ENCODE measurements at regions not wholly inside any gene's neighbourhood (a gene's known extent, or its start where the extent isn't known, plus 50 kb on each side); places are given as distances from the start of the nearest gene placed in this dataset.

- no peak for TF ChIP-seq USF2 (IDR thresholded peaks at IDR 0.05; ENCODE audit: borderline replicate concordance, low read depth, low read length)
- TF ChIP-seq CTCF (IDR thresholded peaks at IDR 0.05) = no peak
- TF ChIP-seq GATA2 (CRISPR knock-in tag; IDR thresholded peaks at IDR 0.05) = no peak
- no peak for TF ChIP-seq POLR2AphosphoS5 (IDR thresholded peaks at IDR 0.05; ENCODE audit: low read depth, low read length)
- no peak for TF ChIP-seq YY1 (IDR thresholded peaks at IDR 0.05; ENCODE audit: low read depth)
- no peak for TF ChIP-seq EP300 (IDR thresholded peaks at IDR 0.05; ENCODE audit: borderline replicate concordance in 1 of 2, low read depth in 1 of 2, low read length in 1 of 2)
- no peak for TF ChIP-seq RFX5 (IDR thresholded peaks at IDR 0.05; ENCODE audit: low read length)
- TF ChIP-seq ELF1 (IDR thresholded peaks at IDR 0.05) = no peak
- no peak for TF ChIP-seq NFIC (IDR thresholded peaks at IDR 0.05; ENCODE audit: borderline replicate concordance)
- TF ChIP-seq TAF1 (IDR thresholded peaks at IDR 0.05; ENCODE audit: borderline replicate concordance, low read depth, low read length) = no peak
- no peak for TF ChIP-seq TEAD4 (IDR thresholded peaks at IDR 0.05; ENCODE audit: borderline replicate concordance, insufficient read depth)
- TF ChIP-seq CHD2 (IDR thresholded peaks at IDR 0.05; ENCODE audit: low read length, partially characterized antibody) = no peak
- no peak for TF ChIP-seq FOXM1 (IDR thresholded peaks at IDR 0.05; ENCODE audit: low read depth)
- TF ChIP-seq MAX (IDR thresholded peaks at IDR 0.05; ENCODE audit: low read depth) = no peak
Observed at GRCh38 chr10:78483641-78484040, 450.0 kb downstream of the RPS24 start.
